ENCODE measurements at regions not wholly inside any gene's neighbourhood (a gene's known extent, or its start where the extent isn't known, plus 50 kb on each side); places are given as distances from the start of the nearest gene placed in this dataset.

DNA sequence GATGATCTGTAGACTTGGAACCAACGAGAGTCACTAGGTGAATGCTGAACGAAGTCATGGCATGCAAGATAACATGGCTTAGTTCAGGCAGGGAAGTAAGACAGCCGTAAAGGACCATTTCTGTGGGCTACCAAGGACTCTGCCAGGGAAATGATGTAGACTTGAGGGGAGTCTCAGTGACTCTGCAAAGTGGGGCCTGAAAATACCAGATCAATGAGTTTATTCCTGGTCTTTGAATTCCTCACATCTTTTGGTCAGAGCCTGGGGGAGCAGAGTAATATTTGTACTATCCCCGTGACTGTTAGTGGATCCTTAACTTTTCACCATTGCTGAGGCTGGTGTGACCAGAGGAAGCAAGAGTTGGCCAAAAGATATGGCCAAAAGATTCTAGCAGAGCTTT is 60.7 kb upstream of the INHBA start:
- DNase-seq (no peak), ATAC-seq (no peak)
- intact Hi-C loops (cut with micrococcal nuclease): no loop called here

DNA sequence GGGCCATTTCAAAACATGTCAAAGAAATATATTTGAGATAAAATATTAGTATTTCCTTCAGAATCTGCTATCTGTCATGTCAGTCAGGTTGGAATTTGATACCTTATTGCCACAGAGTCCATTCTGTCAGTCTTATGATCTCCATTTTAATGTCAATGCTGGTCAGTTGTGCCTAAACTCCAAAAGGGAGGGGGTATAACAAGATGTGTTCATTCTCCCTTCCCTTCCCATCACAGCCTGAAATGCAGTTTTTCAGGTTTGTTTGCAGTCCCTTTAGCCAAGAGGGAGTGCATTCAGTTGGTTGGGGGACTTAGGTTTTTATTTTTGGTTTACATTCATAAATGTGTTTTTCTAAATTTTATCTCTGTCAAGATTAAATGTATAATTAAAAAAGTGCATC is 59.8 kb upstream of the INHBA start:
- ATAC-seq (no peak), DNase-seq (no peak)
- intact Hi-C loops (cut with micrococcal nuclease): no loop called here

DNA sequence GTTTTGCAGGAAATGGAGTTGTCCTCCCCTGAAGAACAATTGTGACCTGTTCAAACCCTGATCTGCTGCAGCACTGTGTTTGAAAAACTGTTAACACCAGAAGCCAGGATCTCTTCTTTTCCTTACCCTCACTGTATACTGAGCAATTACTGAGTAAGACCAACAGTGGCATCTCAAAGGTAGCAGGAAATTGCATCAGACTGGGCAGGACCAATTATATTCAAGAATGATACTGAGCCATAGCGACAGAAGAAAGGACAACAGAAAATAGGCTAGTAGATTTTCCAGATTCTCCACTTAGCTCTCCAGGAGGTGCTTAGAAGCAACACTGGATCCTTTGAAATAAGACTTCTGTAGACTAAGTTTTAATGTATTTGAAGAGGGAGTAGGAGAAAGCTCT is 57.4 kb upstream of the INHBA start:
- DNase-seq (no peak), ATAC-seq (no peak)
- intact Hi-C loops (cut with micrococcal nuclease): no loop called here

DNA sequence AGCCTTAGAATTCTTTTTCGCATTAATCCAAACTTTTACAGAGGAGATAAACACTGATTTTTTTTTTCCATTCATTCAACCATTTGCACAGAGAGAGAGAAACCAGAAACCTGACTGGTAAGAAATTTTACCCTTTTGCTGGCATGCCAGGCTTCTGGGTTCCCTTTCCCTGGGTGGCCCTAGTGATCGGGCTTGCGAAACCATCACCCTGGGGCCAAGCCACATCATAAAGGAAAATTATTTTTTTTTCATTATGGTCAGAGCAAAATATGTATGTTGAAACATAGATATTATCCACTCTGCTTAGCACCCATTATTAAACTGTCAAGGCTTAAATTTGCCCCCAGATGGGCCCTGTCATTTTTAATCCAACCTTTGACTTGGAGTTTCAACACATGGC is 55.4 kb upstream of the INHBA start:
- no peak for ATAC-seq
- intact Hi-C loops (cut with micrococcal nuclease): no loop called here
- no peak for DNase-seq

DNA sequence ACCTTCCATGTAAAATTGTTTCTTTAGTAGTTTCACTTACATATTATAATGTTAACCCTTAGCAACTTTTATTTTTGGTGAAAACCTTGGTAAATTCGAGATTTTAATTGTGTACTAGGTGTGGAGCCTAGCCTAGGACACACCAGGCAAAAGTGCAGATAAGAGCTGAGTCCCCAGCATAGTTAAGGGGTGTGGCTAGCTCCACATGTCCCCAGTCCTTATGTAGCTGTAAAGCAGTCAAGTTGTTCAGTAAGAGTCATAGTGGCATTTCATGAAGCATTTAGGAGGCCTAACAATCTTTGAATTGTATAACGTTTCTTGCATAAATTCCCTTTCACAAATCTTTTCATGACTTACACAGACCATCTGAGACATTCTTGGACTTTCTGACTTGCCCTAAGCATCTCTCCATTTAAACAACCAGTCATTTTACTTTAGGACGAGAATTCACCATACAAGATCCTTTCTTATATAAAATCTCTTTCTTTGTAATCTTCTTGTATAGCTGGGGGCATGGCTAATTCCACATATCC is 53.8 kb upstream of the INHBA start:
- intact Hi-C loops (cut with micrococcal nuclease): no loop called here
- DNase-seq: no peak
- no peak for ATAC-seq

DNA sequence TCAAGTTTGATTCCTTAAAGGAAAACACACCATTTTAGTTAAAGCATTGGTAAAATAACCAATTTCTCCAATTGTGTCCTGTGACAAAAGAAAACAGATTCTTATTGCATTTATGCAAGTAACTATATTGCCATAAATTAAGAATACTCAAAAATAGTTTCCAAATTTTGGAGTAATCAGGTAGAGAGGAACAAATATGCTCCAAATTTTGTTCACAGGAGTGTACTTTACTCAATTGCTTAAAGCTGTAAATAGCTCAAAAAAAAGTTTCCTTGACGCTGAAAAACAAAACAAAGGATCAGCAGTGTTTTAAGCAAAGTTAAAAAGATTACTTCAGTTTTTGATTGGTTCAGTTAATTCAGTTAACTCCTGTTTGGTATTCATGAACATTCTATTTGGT is 52.2 kb upstream of the INHBA start:
- intact Hi-C loops (cut with micrococcal nuclease): no loop called here
- no peak for ATAC-seq
- no peak for DNase-seq

DNA sequence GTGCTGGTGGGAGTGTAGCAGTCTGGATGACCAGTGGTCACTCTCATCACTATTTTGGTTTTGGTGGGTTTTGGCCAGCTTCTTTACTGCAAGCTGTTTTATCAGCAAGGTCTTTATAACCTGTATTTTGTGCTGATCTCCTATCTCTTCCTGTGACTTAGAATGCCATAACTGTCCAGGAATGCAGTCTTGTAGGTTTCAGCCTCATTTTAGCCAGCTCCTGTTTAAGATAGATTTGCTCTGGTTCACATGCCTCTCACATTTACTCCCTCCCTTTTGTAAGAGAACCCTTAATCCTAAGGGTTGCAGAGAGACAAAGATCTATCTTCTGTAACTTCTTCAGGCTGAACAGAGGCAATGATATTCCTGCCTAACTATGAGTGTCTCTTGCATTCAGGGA is 51.2 kb upstream of the INHBA start:
- ATAC-seq: no peak
- intact Hi-C loops (cut with micrococcal nuclease): no loop called here

More for the DNA sequence above, 51.2 kb upstream of the INHBA start:
- no peak for DNase-seq

All from left ventricle myocardium superior (tissue), 1 donor.